Ishikawa (cell line): ENCODE measurements at regions not wholly inside any gene's neighbourhood (a gene's known extent, or its start where the extent isn't known, plus 50 kb on each side); places are given as distances from the start of the nearest gene placed in this dataset.

Experiments used
- CEBPB ChIP-seq: IDR thresholded peaks from 2 replicates; pipeline ENCODE4 v1.6.1; 2012
- CREB1 ChIP-seq: IDR thresholded peaks from 2 replicates; pipeline ENCODE4 v1.6.1; 2012; ENCODE audit warnings: low read depth
- EGR1 ChIP-seq: IDR thresholded peaks from 2 replicates; pipeline ENCODE4 v1.6.1; 2012
- EP300 ChIP-seq: IDR thresholded peaks from 2 replicates; pipeline ENCODE4 v1.6.1; 2012; ENCODE audit warnings: borderline replicate concordance
- FOXM1 ChIP-seq: IDR thresholded peaks from 2 replicates; pipeline ENCODE4 v1.6.1; 2012; ENCODE audit warnings: low read depth, borderline replicate concordance
- NFIC ChIP-seq: IDR thresholded peaks from 2 replicates; pipeline ENCODE4 v1.6.1; 2012
- RAD21 ChIP-seq: IDR thresholded peaks from 2 replicates; pipeline ENCODE4 v1.6.1; 2012; ENCODE audit warnings: low read depth
- TAF1 ChIP-seq: IDR thresholded peaks from 2 replicates; pipeline ENCODE4 v1.6.1; 2012; ENCODE audit warnings: low read depth, mild to moderate bottlenecking
- TCF12 ChIP-seq: IDR thresholded peaks from 2 replicates; pipeline ENCODE4 v1.6.1; 2012; ENCODE audit warnings: low read depth
- TEAD4 ChIP-seq: IDR thresholded peaks from 2 replicates; pipeline ENCODE4 v1.6.1; 2012
- YY1 ChIP-seq: IDR thresholded peaks from 2 replicates; pipeline ENCODE4 v1.6.1; 2012; ENCODE audit warnings: low read depth
- ZBTB7A ChIP-seq: IDR thresholded peaks from 2 replicates; pipeline ENCODE4 v1.6.1; 2012; ENCODE audit warnings: low read depth
- TF ChIP-seq, protein P1 (sequence below): IDR thresholded peaks from 2 replicates; pipeline ENCODE4 v1.6.1; 2012
- TF ChIP-seq, protein P2 (sequence below): IDR thresholded peaks from 2 replicates; pipeline ENCODE4 v1.6.1; 2012; ENCODE audit warnings: low read depth, mild to moderate bottlenecking
- TF ChIP-seq, protein P3 (sequence below): IDR thresholded peaks from 2 replicates; pipeline ENCODE4 v1.6.1; 2012

DNA sequence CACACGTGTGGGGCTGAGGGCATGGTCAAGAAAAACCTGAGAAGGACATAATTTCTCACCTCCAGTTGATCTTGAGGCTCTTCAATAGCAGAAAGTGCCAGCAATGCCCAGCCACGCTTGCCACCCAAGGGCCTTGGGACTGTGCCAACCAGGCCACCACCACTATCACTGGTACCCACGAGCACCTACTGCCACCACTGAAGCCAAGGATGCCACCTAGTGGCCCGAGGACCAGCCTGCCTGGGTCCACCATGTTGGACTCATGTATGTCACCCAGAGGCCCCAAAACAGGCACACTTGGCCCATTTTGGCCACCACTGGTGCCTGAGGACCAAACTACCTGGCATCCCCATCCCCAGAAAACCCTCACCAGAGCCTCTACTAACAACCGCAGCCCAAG is 191.8 kb downstream of the ADAM29 start:
- TF ChIP-seq RAD21 (peak; percentile 21; the same call in 1 of the 2 replicates), TCF12 (no peak), EP300 (no peak)

DNA sequence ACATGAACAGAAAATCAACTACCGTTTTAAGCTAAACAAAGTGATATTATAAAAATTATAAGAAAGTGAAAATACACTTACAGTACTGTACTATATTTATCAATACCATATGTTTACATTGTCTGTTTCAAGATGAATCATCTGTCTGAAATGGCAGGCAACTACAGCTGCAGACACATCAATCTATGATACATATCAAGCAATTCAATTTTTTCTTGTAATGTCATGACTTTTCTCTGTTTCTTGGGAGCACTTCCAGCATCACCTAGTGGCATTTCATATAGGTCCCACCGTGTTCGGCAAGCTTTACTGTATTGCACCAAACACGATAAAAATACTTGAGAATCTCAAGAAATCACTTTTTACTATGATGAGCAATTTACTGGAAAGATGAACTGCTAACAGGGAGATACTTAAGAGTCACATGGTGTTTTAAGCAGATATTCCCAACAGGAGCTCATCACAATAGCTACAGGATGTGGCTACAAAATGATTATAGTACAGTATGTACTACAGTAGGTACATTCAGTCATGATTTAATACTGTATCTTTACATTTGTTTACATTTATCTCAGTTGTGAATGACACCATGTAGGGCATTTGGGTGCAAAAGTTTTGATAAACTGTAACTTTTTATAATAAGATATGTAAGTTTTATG is 207.4 kb downstream of the ADAM29 start:
- TF ChIP-seq TCF12 = no peak
- no peak for TF ChIP-seq EGR1
- TF ChIP-seq CEBPB = no peak
- TF ChIP-seq, protein P1, sequence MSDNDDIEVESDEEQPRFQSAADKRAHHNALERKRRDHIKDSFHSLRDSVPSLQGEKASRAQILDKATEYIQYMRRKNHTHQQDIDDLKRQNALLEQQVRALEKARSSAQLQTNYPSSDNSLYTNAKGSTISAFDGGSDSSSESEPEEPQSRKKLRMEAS = no peak
- TF ChIP-seq, protein P2, sequence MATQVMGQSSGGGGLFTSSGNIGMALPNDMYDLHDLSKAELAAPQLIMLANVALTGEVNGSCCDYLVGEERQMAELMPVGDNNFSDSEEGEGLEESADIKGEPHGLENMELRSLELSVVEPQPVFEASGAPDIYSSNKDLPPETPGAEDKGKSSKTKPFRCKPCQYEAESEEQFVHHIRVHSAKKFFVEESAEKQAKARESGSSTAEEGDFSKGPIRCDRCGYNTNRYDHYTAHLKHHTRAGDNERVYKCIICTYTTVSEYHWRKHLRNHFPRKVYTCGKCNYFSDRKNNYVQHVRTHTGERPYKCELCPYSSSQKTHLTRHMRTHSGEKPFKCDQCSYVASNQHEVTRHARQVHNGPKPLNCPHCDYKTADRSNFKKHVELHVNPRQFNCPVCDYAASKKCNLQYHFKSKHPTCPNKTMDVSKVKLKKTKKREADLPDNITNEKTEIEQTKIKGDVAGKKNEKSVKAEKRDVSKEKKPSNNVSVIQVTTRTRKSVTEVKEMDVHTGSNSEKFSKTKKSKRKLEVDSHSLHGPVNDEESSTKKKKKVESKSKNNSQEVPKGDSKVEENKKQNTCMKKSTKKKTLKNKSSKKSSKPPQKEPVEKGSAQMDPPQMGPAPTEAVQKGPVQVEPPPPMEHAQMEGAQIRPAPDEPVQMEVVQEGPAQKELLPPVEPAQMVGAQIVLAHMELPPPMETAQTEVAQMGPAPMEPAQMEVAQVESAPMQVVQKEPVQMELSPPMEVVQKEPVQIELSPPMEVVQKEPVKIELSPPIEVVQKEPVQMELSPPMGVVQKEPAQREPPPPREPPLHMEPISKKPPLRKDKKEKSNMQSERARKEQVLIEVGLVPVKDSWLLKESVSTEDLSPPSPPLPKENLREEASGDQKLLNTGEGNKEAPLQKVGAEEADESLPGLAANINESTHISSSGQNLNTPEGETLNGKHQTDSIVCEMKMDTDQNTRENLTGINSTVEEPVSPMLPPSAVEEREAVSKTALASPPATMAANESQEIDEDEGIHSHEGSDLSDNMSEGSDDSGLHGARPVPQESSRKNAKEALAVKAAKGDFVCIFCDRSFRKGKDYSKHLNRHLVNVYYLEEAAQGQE = no peak
- no peak for TF ChIP-seq RAD21
- no peak for TF ChIP-seq ZBTB7A
- no peak for TF ChIP-seq TEAD4
- TF ChIP-seq, protein P3, sequence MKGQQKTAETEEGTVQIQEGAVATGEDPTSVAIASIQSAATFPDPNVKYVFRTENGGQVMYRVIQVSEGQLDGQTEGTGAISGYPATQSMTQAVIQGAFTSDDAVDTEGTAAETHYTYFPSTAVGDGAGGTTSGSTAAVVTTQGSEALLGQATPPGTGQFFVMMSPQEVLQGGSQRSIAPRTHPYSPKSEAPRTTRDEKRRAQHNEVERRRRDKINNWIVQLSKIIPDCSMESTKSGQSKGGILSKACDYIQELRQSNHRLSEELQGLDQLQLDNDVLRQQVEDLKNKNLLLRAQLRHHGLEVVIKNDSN = no peak
- TF ChIP-seq FOXM1 = no peak
- TF ChIP-seq TAF1 = no peak
- TF ChIP-seq EP300 = no peak
- TF ChIP-seq CREB1 = no peak

DNA sequence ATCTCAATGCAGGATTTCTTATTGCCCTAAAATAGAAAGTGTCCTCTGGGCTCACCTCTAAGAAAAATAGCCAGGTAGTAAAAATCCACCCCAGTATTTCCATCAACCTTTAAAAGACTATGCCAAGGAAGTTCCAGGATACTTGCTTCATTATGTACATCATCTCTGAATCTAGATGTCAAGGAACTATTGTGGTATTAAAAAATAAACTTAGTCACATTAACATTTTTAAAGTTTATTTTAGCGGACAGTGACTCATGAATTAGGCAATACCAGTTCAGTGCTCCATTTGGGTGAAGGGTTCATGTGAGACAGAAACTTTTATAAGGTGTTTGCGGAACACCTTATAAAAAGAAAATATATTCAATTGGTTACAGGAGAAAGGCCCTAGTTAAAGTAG is 209.2 kb downstream of the ADAM29 start:
- no peak for TF ChIP-seq ZBTB7A
- TF ChIP-seq, protein P3 = no peak
- TF ChIP-seq, protein P1 = no peak
- TF ChIP-seq, protein P2 = no peak
- TF ChIP-seq YY1 = no peak
- TF ChIP-seq TCF12 = no peak
- TF ChIP-seq CEBPB = no peak
- TF ChIP-seq FOXM1 = no peak
- TF ChIP-seq EGR1 = no peak
- TF ChIP-seq TEAD4 = no peak
- no peak for TF ChIP-seq CREB1
- no peak for TF ChIP-seq EP300
- TF ChIP-seq TAF1 = no peak

DNA sequence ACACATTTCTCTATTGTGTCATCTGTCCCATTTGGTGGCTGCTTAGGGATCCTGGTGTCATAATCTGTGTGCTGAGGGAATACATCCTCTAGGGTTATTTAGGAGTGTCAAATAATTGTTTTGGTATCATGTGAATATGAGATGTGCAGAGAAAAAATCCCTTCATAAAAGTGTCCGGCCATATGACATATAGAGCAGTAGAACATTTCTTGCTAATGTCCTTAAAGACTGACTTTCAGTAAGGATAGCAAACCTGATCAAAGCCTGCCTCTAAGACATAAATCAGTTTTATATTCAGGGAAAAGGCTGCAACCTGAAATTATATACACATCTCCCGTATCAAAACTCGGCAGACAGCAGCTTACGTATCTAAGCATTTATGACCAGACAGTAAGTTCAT is 211.6 kb downstream of the ADAM29 start:
- no peak for TF ChIP-seq FOXM1
- TF ChIP-seq EGR1 = no peak
- no peak for TF ChIP-seq NFIC
- TF ChIP-seq, protein P2 = no peak
- TF ChIP-seq RAD21 = no peak
- TF ChIP-seq TEAD4 = no peak
- TF ChIP-seq CREB1 = no peak
- TF ChIP-seq ZBTB7A = no peak
- no peak for TF ChIP-seq TAF1
- no peak for TF ChIP-seq TCF12
- TF ChIP-seq EP300 = no peak
- TF ChIP-seq YY1 = no peak
- TF ChIP-seq CEBPB = no peak
- TF ChIP-seq, protein P3 = no peak
- TF ChIP-seq, protein P1 = no peak
